ENCODE measurements at regions not wholly inside any gene's neighbourhood (a gene's known extent, or its start where the extent isn't known, plus 50 kb on each side); places are given as distances from the start of the nearest gene placed in this dataset.

GRCh38 chr12:23099604-23100003, 474.6 kb downstream of the ETNK1 start:
- TF ChIP-seq EZH2 (IDR thresholded peaks at IDR 0.05; ENCODE audit: insufficient read depth, poor library complexity, severe bottlenecking) (no peak), EZH2phosphoT487 (IDR thresholded peaks at IDR 0.05; ENCODE audit: insufficient read depth, low read depth) (no peak)

All from GM23248 (cell line).